SK-N-SH (cell line): ENCODE measurements at regions not wholly inside any gene's neighbourhood (a gene's known extent, or its start where the extent isn't known, plus 50 kb on each side); places are given as distances from the start of the nearest gene placed in this dataset.

ENCODE experiments used
- CTCF ChIA-PET: fragments of 300-600, 350-600 bp; formaldehyde crosslinking; extraction: SDS; loops from one replicate; lab custom pipeline; 2021; lab: Yijun Ruan, JAX
- POLR2A ChIA-PET: fragments of 350-600 bp; sonication (Branson Sonifier 250); formaldehyde crosslinking; extraction: SDS; loops from one replicate; lab custom pipeline; 2020; ENCODE audit warnings: antibody characterized with exemption, inconsistent platforms; lab: Yijun Ruan, JAX
- DNase-seq: peaks from one replicate; pipeline ENCODE4 v3.0.0; 2012
- H2AFZ ChIP-seq: fragments of 200-600 bp; sonication (generic); 2 replicates; pipeline ENCODE4 v1.8.1; 2016; ENCODE audit warnings: antibody characterized with exemption, mild to moderate bottlenecking, low read depth
- H3F3A ChIP-seq: fragments of 200-600 bp; sonication (generic); replicated peaks from 2 replicates; pipeline ENCODE3; 2016; ENCODE audit warnings: antibody characterized with exemption, mild to moderate bottlenecking; ENCODE audit not compliant: insufficient read depth
- H3K27ac ChIP-seq, 2 experiments: fragments of 200-500 bp in 1 of 2; fragments of 200-600 bp in 1 of 2; sonication (Bioruptor generic) in 1 of 2; sonication (generic), shearing (Covaris generic) in 1 of 2; 2 replicates each; pipeline versions ENCODE4 v1.5.1 to v1.6.1; 2014 to 2016; ENCODE audit warnings: low read depth in 2 of 2, inconsistent platforms in 1 of 2, low read length in 1 of 2, mild to moderate bottlenecking in 1 of 2, mixed read lengths in 1 of 2
- H3K27me3 ChIP-seq: fragments of 200-600 bp; sonication (generic), shearing (Covaris generic); 2 replicates; pipeline ENCODE4 v1.6.1; 2016; ENCODE audit warnings: mixed run types; ENCODE audit not compliant: insufficient read depth
- H3K36me3 ChIP-seq, 2 experiments: fragments of 200-500 bp in 1 of 2; fragments of 200-600 bp in 1 of 2; sonication (Bioruptor generic) in 1 of 2; sonication (generic) in 1 of 2; replicated peaks in 1 of 2; 2 replicates each; pipeline versions ENCODE3 to v1.5.1; 2014 to 2016; ENCODE audit warnings: low read length in 1 of 2, mild to moderate bottlenecking in 1 of 2; ENCODE audit not compliant: insufficient read depth in 2 of 2, control insufficient read depth in 1 of 2
- H3K4me1 ChIP-seq, 2 experiments: fragments of 200-500 bp in 1 of 2; fragments of 200-600 bp in 1 of 2; sonication (Bioruptor generic) in 1 of 2; sonication (generic), shearing (Covaris generic) in 1 of 2; 2 replicates each; pipeline versions ENCODE4 v1.5.1 to v1.6.1; 2014 to 2016; ENCODE audit warnings: low read depth in 1 of 2, low read length in 1 of 2, mixed run types in 1 of 2; ENCODE audit not compliant: insufficient read depth in 2 of 2, control insufficient read depth in 1 of 2
- H3K4me2 ChIP-seq: fragments of 200-600 bp; sonication (generic), shearing (Covaris generic); 2 replicates; pipeline ENCODE4 v1.6.1; 2017; ENCODE audit warnings: mixed run types
- H3K4me3 ChIP-seq, 2 experiments: fragments of 200-500 bp in 1 of 2; fragments of 200-600 bp in 1 of 2; sonication (Bioruptor generic) in 1 of 2; sonication (generic), shearing (Covaris generic) in 1 of 2; 2 replicates each; pipeline versions ENCODE4 v1.5.1 to v1.8.1; 2014 to 2016; ENCODE audit warnings: low read depth in 2 of 2, inconsistent platforms in 1 of 2, low read length in 1 of 2, mild to moderate bottlenecking in 1 of 2, mixed read lengths in 1 of 2, moderate library complexity in 1 of 2
- H3K79me2 ChIP-seq: fragments of 200-600 bp; sonication (generic); 2 replicates; pipeline ENCODE4 v1.8.1; 2017; ENCODE audit warnings: mild to moderate bottlenecking; ENCODE audit not compliant: insufficient read depth
- H3K9ac ChIP-seq: fragments of 200-600 bp; sonication (generic); 2 replicates; pipeline ENCODE4 v1.6.1; 2017; ENCODE audit warnings: mixed run types
- H3K9me2 ChIP-seq: fragments of 200-600 bp; sonication (generic); 2 replicates; pipeline ENCODE4 v1.6.1; 2017; ENCODE audit warnings: mixed run types
- H3K9me3 ChIP-seq: fragments of 200-600 bp; sonication (generic); 2 replicates; pipeline ENCODE4 v1.6.1; 2017; ENCODE audit warnings: mixed run types, mild to moderate bottlenecking, moderate library complexity
- H4K20me1 ChIP-seq: fragments of 200-600 bp; sonication (generic); 2 replicates; pipeline ENCODE4 v1.6.1; 2017; ENCODE audit warnings: mild to moderate bottlenecking, mixed run types; ENCODE audit not compliant: insufficient read depth
- EP300 ChIP-seq, 2 experiments: IDR thresholded peaks; 2 replicates each; pipeline versions ENCODE4 v1.4.0 to v1.6.1; 2012; ENCODE audit warnings: borderline replicate concordance in 1 of 2, low read depth in 1 of 2, low read length in 1 of 2
- EZH2phosphoT487 ChIP-seq: fragments of 200-600 bp; sonication (generic); IDR thresholded peaks from 2 replicates; pipeline ENCODE4 v1.6.1; 2017; ENCODE audit warnings: low read depth, mixed run types, mild to moderate bottlenecking, antibody characterized with exemption, moderate library complexity, borderline replicate concordance
- FOSL2 ChIP-seq: IDR thresholded peaks from 2 replicates; pipeline ENCODE4 v1.4.0; 2012; ENCODE audit warnings: low read depth, mild to moderate bottlenecking, moderate library complexity, borderline replicate concordance
- FOXM1 ChIP-seq: IDR thresholded peaks from 2 replicates; pipeline ENCODE4 v1.4.0; 2012; ENCODE audit warnings: low read depth, mild to moderate bottlenecking
- MAX ChIP-seq: IDR thresholded peaks from 2 replicates; pipeline ENCODE4 v1.4.0; 2012; ENCODE audit warnings: low read depth
- MEF2A ChIP-seq: IDR thresholded peaks from 2 replicates; pipeline ENCODE4 v1.4.0; 2012; ENCODE audit warnings: low read depth, borderline replicate concordance
- MXI1 ChIP-seq: IDR thresholded peaks from 2 replicates; pipeline ENCODE4 v1.6.1; 2012; ENCODE audit warnings: mild to moderate bottlenecking, low read depth, low read length, improper control_type of control experiment
- PBX3 ChIP-seq: IDR thresholded peaks from 2 replicates; pipeline ENCODE4; 2012
- POLR2AphosphoS5 ChIP-seq: IDR thresholded peaks from 2 replicates; pipeline ENCODE4 v1.6.1; 2012; ENCODE audit warnings: low read depth, low read length
- REST ChIP-seq: IDR thresholded peaks from 2 replicates; pipeline ENCODE4 v1.6.1; 2012; ENCODE audit warnings: mild to moderate bottlenecking, low read depth, low read length, moderate library complexity
- RFX5 ChIP-seq: IDR thresholded peaks from 2 replicates; pipeline ENCODE4 v1.6.1; 2012; ENCODE audit warnings: mild to moderate bottlenecking, improper control_type of control experiment, low read length
- RXRA ChIP-seq: IDR thresholded peaks from 2 replicates; pipeline ENCODE4 v1.4.0; 2012; ENCODE audit warnings: low read depth, mild to moderate bottlenecking, borderline replicate concordance
- SIN3A ChIP-seq: IDR thresholded peaks from 2 replicates; pipeline ENCODE4 v1.6.1; 2012; ENCODE audit warnings: low read depth, mild to moderate bottlenecking, low read length, moderate library complexity, borderline replicate concordance
- YY1 ChIP-seq: IDR thresholded peaks from 2 replicates; pipeline ENCODE4 v1.4.0; 2012; ENCODE audit warnings: low read depth, mild to moderate bottlenecking
- ZBTB33 ChIP-seq: IDR thresholded peaks from 2 replicates; pipeline ENCODE4 v1.4.0; 2012; ENCODE audit warnings: low read depth, borderline replicate concordance
- WGBS: methylation state at CpG from one replicate; pipeline ENCODE4 v1.1.6; 2017; ENCODE audit warnings: low lambda C conversion rate; 5-methylcytosine and 5-hydroxymethylcytosine counted together

- Histone ChIP-seq H3K9me2 (no peaks in the 10 kb centered on the region), H4K20me1 (no peaks in the 10 kb centered on the region), H3K4me1 (no peaks in the 10 kb centered on the region; a peak in 2 of 4 replicates), H3K4me3 (no peak overlapping the region), H3K4me2 (no peak overlapping the region), H3K79me2 (no peaks in the 10 kb centered on the region), H2AFZ (no peak overlapping the region), H3F3A (no peaks in the 10 kb centered on the region), H3K36me3 (no peaks in the 10 kb centered on the region), H3K27me3 (no peaks in the 10 kb centered on the region), H3K27ac (no peak overlapping the region), H3K9ac (no peak overlapping the region), H3K9me3 (no peaks in the 10 kb centered on the region)
- WGBS, result 48% methylated on average over 1 of the region's 1 CpG
- ChIA-PET POLR2A (no interaction called here), CTCF (no interaction called here)
- TF ChIP-seq SIN3A (no peak), POLR2AphosphoS5 (no peak), FOXM1 (no peak)
- DNase-seq, result no peak
Observed at GRCh38 chr3:78123058-78123457, 1083.2 kb downstream of the ROBO2 start.

- DNase-seq, result no peak
- CTCF ChIA-PET, result no interaction called here
- H4K20me1 ChIP-seq, result no peaks in the 10 kb centered on the region
- no peaks in the 10 kb centered on the region for H3F3A ChIP-seq
- no peaks in the 10 kb centered on the region for H3K4me1 ChIP-seq
- H3K4me2 ChIP-seq, result no peak overlapping the region
- H3K9ac ChIP-seq, result no peak overlapping the region
- no peaks in the 10 kb centered on the region for H3K9me2 ChIP-seq
- H3K79me2 ChIP-seq, result no peaks in the 10 kb centered on the region
- H3K9me3 ChIP-seq, result no peaks in the 10 kb centered on the region; the same call in 1 of the 2 replicates
- POLR2A ChIA-PET, result no interaction called here
- H3K36me3 ChIP-seq, result no peaks in the 10 kb centered on the region
- H2AFZ ChIP-seq, result no peak overlapping the region
- no peak overlapping the region for H3K27ac ChIP-seq
- H3K4me3 ChIP-seq, result no peak overlapping the region
- TF ChIP-seq SIN3A, result no peak
- no peak for TF ChIP-seq PBX3
- TF ChIP-seq EZH2phosphoT487, result no peak
- TF ChIP-seq MAX, result no peak
- TF ChIP-seq YY1, result no peak
- TF ChIP-seq, all 33 proteins: peak for 0
- no peaks in the 10 kb centered on the region for H3K27me3 ChIP-seq
Observed at GRCh38 chr3:78129707-78130106, 1089.8 kb downstream of the ROBO2 start.

GRCh38 chr3:78130741-78131290, 1090.9 kb downstream of the ROBO2 start:
- Histone ChIP-seq H3K4me3 (no peak overlapping the region), H3K27me3 (no peaks in the 10 kb centered on the region), H3K79me2 (no peaks in the 10 kb centered on the region), H3K9me2 (no peaks in the 10 kb centered on the region), H3K4me1 (no peaks in the 10 kb centered on the region), H4K20me1 (no peaks in the 10 kb centered on the region), H3K4me2 (no peak overlapping the region), H2AFZ (no peak overlapping the region), H3F3A (no peaks in the 10 kb centered on the region), H3K9me3 (no peaks in the 10 kb centered on the region; the same call in 1 of the 2 replicates), H3K9ac (no peak overlapping the region), H3K27ac (no peak overlapping the region), H3K36me3 (no peaks in the 10 kb centered on the region)
- CTCF ChIA-PET, result no interaction called here
- 67% methylated on average over 4 of the region's 4 CpGs for WGBS
- no peak for DNase-seq
- POLR2A ChIA-PET, result no interaction called here
- no peak for TF ChIP-seq EP300 (IDR thresholded peaks at IDR 0.05; ENCODE audit: borderline replicate concordance in 1 of 2, low read depth in 1 of 2, low read length in 1 of 2)
- TF ChIP-seq RFX5, result no peak
- TF ChIP-seq RXRA, result no peak
- no peak for TF ChIP-seq FOSL2
- no peak for TF ChIP-seq MEF2A
- no peak for TF ChIP-seq ZBTB33
- no peak for TF ChIP-seq MAX
- TF ChIP-seq MXI1, result no peak
- TF ChIP-seq REST, result no peak
